A549 (cell line): ENCODE measurements at regions not wholly inside any gene's neighbourhood (a gene's known extent, or its start where the extent isn't known, plus 50 kb on each side); places are given as distances from the start of the nearest gene placed in this dataset.

Experiments
- ATAC-seq, 2 experiments: fragments of 200-7000 bp in 1 of 2; fragments of >200 bp in 1 of 2; cut with Nextera tagmentation in 1 of 2; cut with Tn5 transposase in 1 of 2; 3 replicates each; pipeline versions ENCODE4 v1.8.0 to v1.9.1; 2018 to 2020; ENCODE audit warnings: mild to moderate bottlenecking in 1 of 2, moderate library complexity in 1 of 2
- CTCF ChIA-PET: fragments of 300-600 bp; sonication (Branson Sonifier 250); formaldehyde crosslinking; extraction: SDS; loops from one replicate; lab custom pipeline; 2021; ENCODE audit warnings: antibody characterized with exemption, inconsistent platforms; lab: Yijun Ruan, JAX
- POLR2A ChIA-PET: fragments of 350-600 bp; formaldehyde crosslinking; extraction: SDS; loops from one replicate; lab custom pipeline; 2021; ENCODE audit warnings: antibody characterized with exemption, inconsistent platforms; lab: Yijun Ruan, JAX
- DNase-seq, 2 experiments: peaks; one replicate each; pipeline versions ENCODE4 v3.0.0 to v3.0.0-alpha.2; 2011 to 2016; ENCODE audit warnings: low read depth in 1 of 2, low spot score in 1 of 2
- FAIRE-seq: peaks from 2 replicates; lab custom pipeline; 2011; peaks lifted over from hg19 to GRCh38; lab: Jason Lieb, UNC
- H3K27ac ChIP-seq, 2 experiments: fragments of >200 bp; sonication (Bioruptor Twin); formaldehyde crosslinking; 3 replicates each; pipeline ENCODE4 v1.5.1; 2016 to 2017
- H3K4me1 ChIP-seq: fragments of >200 bp; sonication (Bioruptor Twin); formaldehyde crosslinking; 3 replicates; pipeline ENCODE4 v1.6.1; 2016
- H3K4me2 ChIP-seq: fragments of >200 bp; sonication (Bioruptor Twin); formaldehyde crosslinking; 3 replicates; pipeline ENCODE4 v1.6.1; 2016
- H3K4me3 ChIP-seq: fragments of >200 bp; sonication (Bioruptor Twin); formaldehyde crosslinking; 3 replicates; pipeline ENCODE4 v1.5.1; 2016
- H3K9me3 ChIP-seq: fragments of >200 bp; sonication (Bioruptor Twin); formaldehyde crosslinking; 3 replicates; pipeline ENCODE4 v1.6.1; 2016
- ATOH8 ChIP-seq: fragments of 250-450 bp; sonication (Bioruptor Pico); IDR thresholded peaks from 2 replicates; pipeline ENCODE4 v1.5.0; 2020; ENCODE audit warnings: low read depth, mild to moderate bottlenecking, moderate library complexity
- BHLHE40 ChIP-seq: IDR thresholded peaks from 2 replicates; pipeline ENCODE4 v1.6.1; 2012; ENCODE audit warnings: low read depth, low read length, inconsistent platforms
- CBX8 ChIP-seq: fragments of 200-600 bp; sonication (generic); IDR thresholded peaks from 2 replicates; pipeline ENCODE4 v1.6.1; 2016
- CHD4 ChIP-seq: fragments of 200-600 bp; sonication (generic); IDR thresholded peaks from 2 replicates; pipeline ENCODE4 v1.6.1; 2016; ENCODE audit warnings: antibody characterized with exemption, mild to moderate bottlenecking, borderline replicate concordance
- EP300 ChIP-seq, 2 experiments: fragments of >200 bp; sonication (Bioruptor Twin); formaldehyde crosslinking; IDR thresholded peaks; 2 replicates in 1 of 2; 3 replicates in 1 of 2; pipeline ENCODE4 v1.6.1; 2016 to 2017
- ESRRA ChIP-seq: fragments of 150-350 bp; IDR thresholded peaks from 2 replicates; pipeline ENCODE4 v1.6.1; 2014; ENCODE audit warnings: mild to moderate bottlenecking, low read length, borderline replicate concordance
- HES2 ChIP-seq: fragments of >200 bp; sonication (Bioruptor Twin); formaldehyde crosslinking; IDR thresholded peaks from 2 replicates; pipeline ENCODE4 v1.6.1; 2016
- HOXB5 ChIP-seq: fragments of 250-450 bp; sonication (Bioruptor Pico); IDR thresholded peaks from 2 replicates; pipeline ENCODE4 v1.5.0; 2020; ENCODE audit warnings: mild to moderate bottlenecking, moderate library complexity
- JUN ChIP-seq, 2 experiments: fragments of >200 bp; sonication (Bioruptor Twin); formaldehyde crosslinking; IDR thresholded peaks; 2 replicates in 1 of 2; 3 replicates in 1 of 2; pipeline ENCODE4 v1.6.1; 2016 to 2017
- JUNB ChIP-seq: fragments of >200 bp; sonication (Bioruptor Twin); formaldehyde crosslinking; IDR thresholded peaks from 2 replicates; pipeline ENCODE4 v1.6.1; 2016
- MAFK ChIP-seq: fragments of 450-650 bp; IDR thresholded peaks from 2 replicates; pipeline ENCODE4 v1.6.1; 2014; ENCODE audit not compliant: partially characterized antibody
- NFE2L2 ChIP-seq: fragments of 150-350 bp; conservative IDR thresholded peaks from 2 replicates; pipeline ENCODE4 v1.6.1; 2014; ENCODE audit warnings: low read length
- NPAS2 ChIP-seq: fragments of 250-450 bp; sonication (Bioruptor Pico); IDR thresholded peaks from 2 replicates; pipeline ENCODE4 v1.8.0; 2022; ENCODE audit warnings: mild to moderate bottlenecking, moderate library complexity, borderline replicate concordance
- POLR2AphosphoS2 ChIP-seq: conservative IDR thresholded peaks from 2 replicates; pipeline ENCODE4 v1.6.1; 2012; ENCODE audit warnings: low read length, improper control_type of control experiment, inconsistent platforms
- RAD21 ChIP-seq, 2 experiments: fragments of >200 bp in 1 of 2; sonication (Bioruptor Twin) in 1 of 2; formaldehyde crosslinking in 1 of 2; IDR thresholded peaks in 1 of 2; conservative IDR thresholded peaks in 1 of 2; 2 replicates in 1 of 2; 3 replicates in 1 of 2; pipeline ENCODE4 v1.6.1; 2012 to 2018; ENCODE audit warnings: inconsistent platforms in 1 of 2
- RCOR1 ChIP-seq: fragments of 150-350 bp; IDR thresholded peaks from 2 replicates; pipeline ENCODE4 v1.6.1; 2014; ENCODE audit warnings: antibody characterized with exemption, low read length, low read depth
- REST ChIP-seq: fragments of 200-600 bp; sonication (generic); IDR thresholded peaks from 2 replicates; pipeline ENCODE4 v1.6.1; 2016; ENCODE audit warnings: antibody characterized with exemption, mild to moderate bottlenecking, moderate library complexity
- RNF2 ChIP-seq: fragments of 200-600 bp; sonication (generic); IDR thresholded peaks from 2 replicates; pipeline ENCODE4 v1.6.1; 2016; ENCODE audit warnings: low read depth, mild to moderate bottlenecking, antibody characterized with exemption, moderate library complexity, borderline replicate concordance
- SMC3 ChIP-seq: fragments of >200 bp; sonication (Bioruptor Twin); formaldehyde crosslinking; IDR thresholded peaks from 3 replicates; pipeline ENCODE4 v1.6.1; 2018; ENCODE audit warnings: inconsistent platforms
- TP53 ChIP-seq: fragments of 250-450 bp; sonication (Bioruptor Pico); IDR thresholded peaks from 2 replicates; pipeline ENCODE4 v1.5.0; 2021; ENCODE audit warnings: mild to moderate bottlenecking, moderate library complexity
- ZC3H11A ChIP-seq: fragments of 450-650 bp; IDR thresholded peaks from 2 replicates; pipeline ENCODE4 v1.6.1; 2014; ENCODE audit warnings: antibody characterized with exemption, mild to moderate bottlenecking
- ZFP36 ChIP-seq: fragments of 450-650 bp; IDR thresholded peaks from 2 replicates; pipeline ENCODE4 v1.6.1; 2014; ENCODE audit warnings: borderline replicate concordance; ENCODE audit not compliant: partially characterized antibody
- WGBS: methylation state at CpG from one replicate; pipeline ENCODE4 v1.1.6; 2017; ENCODE audit errors: missing lambda C conversion rate; 5-methylcytosine and 5-hydroxymethylcytosine counted together

- TF ChIP-seq REST, result no peak
- no peak for TF ChIP-seq RNF2
- TF ChIP-seq EP300 (IDR thresholded peaks at IDR 0.05), result no peak
- TF ChIP-seq JUNB, result no peak
- no peak for TF ChIP-seq HOXB5 (CRISPR knock-in tag)
- TF ChIP-seq RCOR1, result no peak
- TF ChIP-seq CBX8, result no peak
- no peak for TF ChIP-seq ZFP36
- TF ChIP-seq SMC3, result no peak
Measured at GRCh38 chr1:199333180-199333579, 694.3 kb upstream of the NR5A2 start (continued).

GRCh38 chr1:199335496-199335895, 692.0 kb upstream of the NR5A2 start:
- ChIA-PET POLR2A (no interaction called here), CTCF (no interaction called here)
- no peak for TF ChIP-seq CBX8
- no peak for TF ChIP-seq CHD4
- no peak for TF ChIP-seq ZC3H11A
- TF ChIP-seq TP53, result no peak
- no peak for TF ChIP-seq NFE2L2
- TF ChIP-seq JUN (IDR thresholded peaks at IDR 0.05), result no peak
- TF ChIP-seq EP300 (IDR thresholded peaks at IDR 0.05), result no peak
- TF ChIP-seq ESRRA, result no peak
- no peak for TF ChIP-seq RAD21 (conservative IDR thresholded peaks at IDR 0.05 in 1 of 2, IDR thresholded peaks at IDR 0.05 in 1 of 2)
- no peak for TF ChIP-seq HES2
- no peak for TF ChIP-seq POLR2AphosphoS2
- TF ChIP-seq ZFP36, result no peak
- no peak for TF ChIP-seq ATOH8
- TF ChIP-seq MAFK, result no peak
- TF ChIP-seq NPAS2 (CRISPR knock-in tag), result no peak
- TF ChIP-seq BHLHE40, result no peak
- 28% methylated on average over 1 of the region's 1 CpG for WGBS
- ATAC-seq (no peak), FAIRE-seq (no peak), DNase-seq (no peak)
- Histone ChIP-seq H3K9me3 (no peaks in the 10 kb centered on the region), H3K4me2 (no peak overlapping the region), H3K4me3 (no peak overlapping the region), H3K4me1 (no peaks in the 10 kb centered on the region), H3K27ac (no peak overlapping the region)
